NB4 (cell line): ENCODE measurements at regions not wholly inside any gene's neighbourhood (a gene's known extent, or its start where the extent isn't known, plus 50 kb on each side); places are given as distances from the start of the nearest gene placed in this dataset.

Source experiments
- DNase-seq: peaks from one replicate; pipeline ENCODE4 v3.0.0; 2010; ENCODE audit warnings: low read depth
- H3K4me3 ChIP-seq: one replicate; pipeline ENCODE4 v1.5.1; 2011; ENCODE audit warnings: mild to moderate bottlenecking, low read depth, low read length, moderate library complexity
- CTCF ChIP-seq: IDR thresholded peaks from one replicate; pipeline ENCODE4 v1.5.1; 2012; ENCODE audit warnings: low read depth, low read length
- MYC ChIP-seq: IDR thresholded peaks from 2 replicates; pipeline ENCODE4 v1.6.1; 2011; ENCODE audit warnings: low read depth, low read length
- POLR2A ChIP-seq: IDR thresholded peaks from 2 replicates; pipeline ENCODE4 v1.6.1; 2011; ENCODE audit warnings: mild to moderate bottlenecking; ENCODE audit not compliant: insufficient read length; ENCODE audit errors: extremely low read depth
- TF ChIP-seq, protein P1 (sequence below): IDR thresholded peaks from 2 replicates; pipeline ENCODE4 v1.6.1; 2011; ENCODE audit warnings: low read depth, low read length

DNA sequence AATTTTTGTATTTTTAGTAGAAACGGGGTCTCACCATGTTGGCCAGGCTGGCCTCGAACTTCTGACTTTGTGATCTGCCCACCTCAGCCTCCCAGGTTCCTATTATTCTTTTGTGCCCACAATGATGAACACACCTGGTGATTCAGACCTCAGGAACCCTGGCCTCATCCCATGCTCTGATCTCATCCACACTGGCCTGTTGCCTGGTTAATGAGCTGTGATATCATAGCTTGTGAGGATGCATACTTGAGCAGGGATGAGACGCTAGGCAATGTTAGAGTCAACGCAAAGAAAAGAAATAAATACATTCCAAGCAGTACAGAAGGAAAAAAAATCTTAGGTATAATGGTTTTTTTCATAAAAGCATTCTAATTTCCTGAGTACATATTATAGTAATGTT lies 82.4 kb upstream of the RNF32 start:
- no peak for TF ChIP-seq MYC
- no peak for TF ChIP-seq POLR2A
- TF ChIP-seq CTCF: no peak
- TF ChIP-seq, protein P1, sequence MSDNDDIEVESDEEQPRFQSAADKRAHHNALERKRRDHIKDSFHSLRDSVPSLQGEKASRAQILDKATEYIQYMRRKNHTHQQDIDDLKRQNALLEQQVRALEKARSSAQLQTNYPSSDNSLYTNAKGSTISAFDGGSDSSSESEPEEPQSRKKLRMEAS: no peak
- no peak for DNase-seq
- H3K4me3 ChIP-seq: no peak overlapping the region

GRCh38 chr7:156556083-156556482 lies 84.5 kb upstream of the RNF32 start:
- no peak overlapping the region for H3K4me3 ChIP-seq
- DNase-seq: no peak
- TF ChIP-seq MYC (no peak), CTCF (no peak), POLR2A (no peak)

- H3K4me3 ChIP-seq: no peak overlapping the region
- DNase-seq: no peak
- TF ChIP-seq MYC: no peak
- TF ChIP-seq POLR2A: no peak
- TF ChIP-seq, protein P1: no peak
- no peak for TF ChIP-seq CTCF
Measured at GRCh38 chr7:156554488-156554887, 86.1 kb upstream of the RNF32 start.

DNA sequence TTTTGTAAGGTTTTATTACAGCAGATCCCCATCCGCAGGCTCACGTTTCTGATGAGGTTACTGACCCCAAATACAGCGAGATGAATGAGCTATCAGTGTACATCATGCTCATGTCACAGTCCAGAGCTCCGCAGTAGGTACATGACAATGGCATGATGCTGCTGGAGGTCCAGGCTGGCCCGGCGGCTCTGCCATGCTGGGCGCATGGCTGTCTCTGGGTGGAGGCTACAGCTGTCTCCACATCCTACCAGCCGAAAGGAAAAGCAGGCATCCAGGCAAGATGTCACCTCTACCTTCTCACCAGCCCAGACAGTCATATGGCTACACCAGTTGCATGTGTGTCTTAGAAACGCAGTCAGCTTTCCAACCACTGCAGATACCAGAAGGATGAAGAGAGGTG lies 90.9 kb upstream of the RNF32 start:
- DNase-seq: no peak
- H3K4me3 ChIP-seq: no peak overlapping the region
- TF ChIP-seq, protein P1: no peak
- no peak for TF ChIP-seq MYC
- no peak for TF ChIP-seq POLR2A
- no peak for TF ChIP-seq CTCF

- no peak overlapping the region for H3K4me3 ChIP-seq
- peak; percentile 61 for DNase-seq
- TF ChIP-seq POLR2A (no peak), CTCF (no peak), MYC (no peak)
- TF ChIP-seq, protein P1: no peak
Measured at GRCh38 chr7:156547884-156548561, 92.6 kb upstream of the RNF32 start.

DNA sequence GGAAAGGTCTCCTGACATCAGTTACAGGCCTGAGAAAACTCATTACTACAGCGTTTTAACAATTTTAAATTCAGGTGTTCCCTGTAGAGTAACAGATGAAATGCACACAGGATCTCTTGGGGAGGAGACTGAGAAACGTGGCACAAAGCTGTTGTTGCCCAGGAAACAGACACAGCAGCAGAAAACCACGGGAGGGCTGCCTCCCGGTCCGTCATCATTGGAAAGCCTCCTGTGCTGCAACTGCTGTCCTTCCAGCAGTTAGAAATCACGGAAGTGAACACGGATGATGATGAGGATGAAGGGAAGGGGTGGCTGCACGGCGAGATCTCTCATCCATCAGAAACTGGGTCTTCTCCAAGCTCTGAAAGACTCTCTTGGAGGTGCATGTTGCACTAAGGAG lies 94.6 kb upstream of the RNF32 start:
- no peak overlapping the region for H3K4me3 ChIP-seq
- TF ChIP-seq, protein P1: no peak
- TF ChIP-seq POLR2A (no peak), MYC (no peak), CTCF (no peak)
- DNase-seq: no peak
